ENCODE measurements at regions not wholly inside any gene's neighbourhood (a gene's known extent, or its start where the extent isn't known, plus 50 kb on each side); places are given as distances from the start of the nearest gene placed in this dataset.

GRCh38 chr6:9461188-9461587, 953.7 kb downstream of the TFAP2A start:
- H3K4me3 ChIP-seq = no peak overlapping the region

GRCh38 chr6:9458424-9458823, 956.5 kb downstream of the TFAP2A start:
- TF ChIP-seq CTCF (IDR thresholded peaks at IDR 0.05; ENCODE audit: borderline replicate concordance) = no peak
- intact Hi-C loops (cut with micrococcal nuclease) = no loop called here
- Histone ChIP-seq H3K27me3 (ENCODE audit: low read depth) (no peaks in the 10 kb centered on the region), H3K36me3 (no peaks in the 10 kb centered on the region), H3K4me1 (no peaks in the 10 kb centered on the region), H3K27ac (replicated peaks) (no peak overlapping the region), H3K4me3 (no peak overlapping the region), H3K9me3 (replicated peaks) (no peaks in the 10 kb centered on the region)
- DNase-seq = no peak

More at GRCh38 chr6:9461188-9461587, 953.7 kb downstream of the TFAP2A start:
- no peak for DNase-seq
- no peak for TF ChIP-seq CTCF (IDR thresholded peaks at IDR 0.05; ENCODE audit: borderline replicate concordance)
- intact Hi-C loops (cut with micrococcal nuclease) = no loop called here
- H3K27ac ChIP-seq (replicated peaks) = no peak overlapping the region
- no peaks in the 10 kb centered on the region for H3K27me3 ChIP-seq (ENCODE audit: low read depth)
- no peaks in the 10 kb centered on the region for H3K36me3 ChIP-seq
- H3K9me3 ChIP-seq (replicated peaks) = no peaks in the 10 kb centered on the region
- H3K4me1 ChIP-seq = no peaks in the 10 kb centered on the region

GRCh38 chr6:9455864-9456658, 958.8 kb downstream of the TFAP2A start:
- no peak for TF ChIP-seq CTCF (IDR thresholded peaks at IDR 0.05; ENCODE audit: borderline replicate concordance)
- Histone ChIP-seq H3K36me3 (no peaks in the 10 kb centered on the region), H3K27me3 (ENCODE audit: low read depth) (no peaks in the 10 kb centered on the region), H3K4me1 (no peaks in the 10 kb centered on the region), H3K27ac (replicated peaks) (no peak overlapping the region), H3K4me3 (no peak overlapping the region), H3K9me3 (replicated peaks) (peaks cover 8% of the 10 kb centered on the region)
- no peak for DNase-seq
- intact Hi-C loops (cut with micrococcal nuclease) = no loop called here

- intact Hi-C loops (cut with micrococcal nuclease) = no loop called here
- Histone ChIP-seq H3K36me3 (no peaks in the 10 kb centered on the region), H3K9me3 (replicated peaks) (peaks cover 17% of the 10 kb centered on the region), H3K27me3 (ENCODE audit: low read depth) (peaks cover 6% of the 10 kb centered on the region), H3K27ac (replicated peaks) (no peak overlapping the region), H3K4me3 (no peak overlapping the region), H3K4me1 (no peaks in the 10 kb centered on the region)
- no peak for TF ChIP-seq CTCF (IDR thresholded peaks at IDR 0.05; ENCODE audit: borderline replicate concordance)
- DNase-seq = no peak
These were observed 975.1 kb downstream of the TFAP2A start for GRCh38 chr6:9439621-9440330.

GRCh38 chr6:9437836-9438235, 977.0 kb downstream of the TFAP2A start:
- no peaks in the 10 kb centered on the region for H3K9me3 ChIP-seq (replicated peaks)
- H3K4me3 ChIP-seq = no peak overlapping the region
- TF ChIP-seq CTCF (IDR thresholded peaks at IDR 0.05; ENCODE audit: borderline replicate concordance) = no peak
- H3K27me3 ChIP-seq (ENCODE audit: low read depth) = peaks cover 6% of the 10 kb centered on the region
- H3K36me3 ChIP-seq = no peaks in the 10 kb centered on the region
- H3K27ac ChIP-seq (replicated peaks) = no peak overlapping the region
- no peak for DNase-seq
- H3K4me1 ChIP-seq = no peaks in the 10 kb centered on the region
- intact Hi-C loops (cut with micrococcal nuclease) = no loop called here

Measured in left ventricle myocardium inferior (tissue), 1 donor.